ENCODE measurements at regions not wholly inside any gene's neighbourhood (a gene's known extent, or its start where the extent isn't known, plus 50 kb on each side); places are given as distances from the start of the nearest gene placed in this dataset.
"Not testable (repeated sequence)": the region's sequence is repeated elsewhere in the genome, so short reads cannot be mapped to it uniquely, and the experiment has no call there.

- no peaks in the 10 kb centered on the region for H3K36me3 ChIP-seq (replicated peaks in 1 of 2; ENCODE audit: insufficient read depth in 1 of 2, low read depth in 2 of 2)
- peaks cover 4% of the 10 kb centered on the region for H3K4me1 ChIP-seq
- no peak for DNase-seq
- WGBS, 2 donors, result 95 to 96% methylated on average over 4 of the region's 4 CpGs
- no peak for TF ChIP-seq POLR2A (IDR thresholded peaks at IDR 0.05)
- TF ChIP-seq CTCF (IDR thresholded peaks at IDR 0.05), result no peak
- H3K27me3 ChIP-seq, result no peaks in the 10 kb centered on the region
- no peak overlapping the region for H3K27ac ChIP-seq
- intact Hi-C loops (cut with DNase I), result no loop called here
- no peak overlapping the region for H3K4me3 ChIP-seq
- no peaks in the 10 kb centered on the region for H3K9me3 ChIP-seq
- ATAC-seq, result no peak
Measured at GRCh38 chr2:54052825-54053718, 62.3 kb upstream of the ACYP2 start.

GRCh38 chr2:54050445-54050844, 65.0 kb upstream of the ACYP2 start:
- H3K27me3 ChIP-seq, result no peaks in the 10 kb centered on the region
- intact Hi-C loops (cut with DNase I), result no loop called here
- no peaks in the 10 kb centered on the region for H3K36me3 ChIP-seq (replicated peaks in 1 of 2; ENCODE audit: insufficient read depth in 1 of 2, low read depth in 2 of 2)
- H3K9me3 ChIP-seq, result no peaks in the 10 kb centered on the region
- no peak for DNase-seq
- no peak overlapping the region for H3K27ac ChIP-seq
- no peak overlapping the region for H3K4me3 ChIP-seq
- TF ChIP-seq CTCF (IDR thresholded peaks at IDR 0.05) (no peak), POLR2A (IDR thresholded peaks at IDR 0.05) (no peak)
- peaks cover 4% of the 10 kb centered on the region for H3K4me1 ChIP-seq
- WGBS, 2 donors, result 86 to 93% methylated on average over 2 of the region's 2 CpGs
- ATAC-seq, result no peak

GRCh38 chr2:54049365-54049764, 66.0 kb upstream of the ACYP2 start:
- no peak overlapping the region for H3K27ac ChIP-seq
- TF ChIP-seq CTCF (IDR thresholded peaks at IDR 0.05) (no peak), POLR2A (IDR thresholded peaks at IDR 0.05) (no peak)

GRCh38 chr2:54048896-54049295, 66.5 kb upstream of the ACYP2 start:
- DNase-seq; H3K36me3 ChIP-seq (replicated peaks in 1 of 2; ENCODE audit: insufficient read depth in 1 of 2, low read depth in 2 of 2); H3K4me1 ChIP-seq; H3K4me3 ChIP-seq; ATAC-seq; H3K27me3 ChIP-seq; H3K27ac ChIP-seq; intact Hi-C loops (cut with DNase I); H3K9me3 ChIP-seq: not testable (repeated sequence)
- 94 to 95% methylated on average over 7 of the region's 7 CpGs for WGBS, 2 donors

More at GRCh38 chr2:54049365-54049764, 66.0 kb upstream of the ACYP2 start:
- H3K4me3 ChIP-seq, result no peak overlapping the region
- H3K27me3 ChIP-seq, result no peaks in the 10 kb centered on the region
- ATAC-seq (no peak), DNase-seq (no peak)
- H3K4me1 ChIP-seq, result no peaks in the 10 kb centered on the region
- no peaks in the 10 kb centered on the region for H3K36me3 ChIP-seq (replicated peaks in 1 of 2; ENCODE audit: insufficient read depth in 1 of 2, low read depth in 2 of 2)
- intact Hi-C loops (cut with DNase I), result no loop called here
- 86 to 90% methylated on average over 1 of the region's 1 CpG for WGBS, 2 donors
- H3K9me3 ChIP-seq, result no peaks in the 10 kb centered on the region

- DNase-seq, result no peak
- H3K4me3 ChIP-seq, result no peak overlapping the region
- ATAC-seq, result no peak
Measured at GRCh38 chr2:54048117-54048785, 67.2 kb upstream of the ACYP2 start.

More at GRCh38 chr2:54048117-54048785, 67.2 kb upstream of the ACYP2 start:
- TF ChIP-seq CTCF (IDR thresholded peaks at IDR 0.05) (no peak), POLR2A (IDR thresholded peaks at IDR 0.05) (no peak)
- intact Hi-C loops (cut with DNase I), result no loop called here
- H3K27me3 ChIP-seq, result no peaks in the 10 kb centered on the region
- no peaks in the 10 kb centered on the region for H3K36me3 ChIP-seq (replicated peaks in 1 of 2; ENCODE audit: insufficient read depth in 1 of 2, low read depth in 2 of 2)
- H3K4me1 ChIP-seq, result no peaks in the 10 kb centered on the region
- 96 to 98% methylated on average over 2 of the region's 2 CpGs for WGBS, 2 donors
- no peak overlapping the region for H3K27ac ChIP-seq
- no peaks in the 10 kb centered on the region for H3K9me3 ChIP-seq

Data from body of pancreas (tissue), 4 donors.